Activated CD8-positive, alpha-beta T cell treated with anti-CD3 and anti-CD28 coated beads for 36 hours (primary cell): ENCODE measurements at regions not wholly inside any gene's neighbourhood (a gene's known extent, or its start where the extent isn't known, plus 50 kb on each side); places are given as distances from the start of the nearest gene placed in this dataset.

ENCODE experiments used
- ATAC-seq: fragments of 200-7000 bp; cut with Tn5 transposase; one replicate; pipeline ENCODE4 v1.10.0; 2021; ENCODE audit warnings: mild to moderate bottlenecking, moderate library complexity
- CTCF ChIA-PET: fragments of 350-600 bp; sonication (Branson Sonifier 250); formaldehyde crosslinking; loops from one replicate; lab custom pipeline; 2021; ENCODE audit warnings: antibody characterized with exemption; lab: Charles Lee
- POLR2A ChIA-PET: fragments of 350-600 bp; sonication (Branson Sonifier 250); formaldehyde crosslinking; loops from one replicate; lab custom pipeline; 2021; ENCODE audit warnings: antibody characterized with exemption; lab: Charles Lee
- DNase-seq: peaks from one replicate; pipeline ENCODE4 v3.0.0-alpha.2; 2020
- H3K27ac Mint-ChIP-seq: one replicate; pipeline ENCODE4 v1.8.0; 2021; ENCODE audit warnings: mild to moderate bottlenecking, mixed read lengths
- H3K27me3 Mint-ChIP-seq: one replicate; pipeline ENCODE4 v1.8.0; 2021; ENCODE audit warnings: mixed read lengths
- H3K36me3 Mint-ChIP-seq: one replicate; pipeline ENCODE4 v1.8.0; 2021; ENCODE audit warnings: low read depth, mixed read lengths
- H3K4me1 Mint-ChIP-seq: one replicate; pipeline ENCODE4 v1.8.0; 2021; ENCODE audit warnings: low read depth, mixed read lengths
- H3K4me3 Mint-ChIP-seq: one replicate; pipeline ENCODE4 v1.8.0; 2021; ENCODE audit warnings: mild to moderate bottlenecking, moderate library complexity, mixed read lengths
- H3K9me3 Mint-ChIP-seq: one replicate; pipeline ENCODE4 v1.8.0; 2021; ENCODE audit warnings: mixed read lengths
- CTCF ChIP-seq: fragments of 200-600 bp; IDR thresholded peaks from one replicate; pipeline ENCODE4 v1.8.0; 2022; ENCODE audit warnings: antibody characterized with exemption, mild to moderate bottlenecking
- intact Hi-C: fragments of 100-400 bp; cut with micrococcal nuclease; formaldehyde crosslinking; loops from one replicate; pipeline ENCODE4 v1.10.0; 2022

- Mint-ChIP-seq H3K4me1 (no peaks in the 10 kb centered on the region), H3K36me3 (no peaks in the 10 kb centered on the region), H3K9me3 (no peaks in the 10 kb centered on the region), H3K4me3 (no peak overlapping the region), H3K27ac (no peak overlapping the region), H3K27me3 (no peaks in the 10 kb centered on the region)
- ATAC-seq = no peak
- DNase-seq = no peak
- POLR2A ChIA-PET = no interaction called here
- intact Hi-C loops = no loop called here
- TF ChIP-seq CTCF = no peak
- CTCF ChIA-PET = no interaction called here
These were observed 163.8 kb upstream of the KLF4 start for GRCh38 chr9:107653263-107653821.

GRCh38 chr9:107650995-107651394 lies 161.4 kb upstream of the KLF4 start:
- DNase-seq (no peak), ATAC-seq (no peak)
- no peaks in the 10 kb centered on the region for H3K9me3 Mint-ChIP-seq
- intact Hi-C loops = no loop called here
- H3K4me1 Mint-ChIP-seq = no peaks in the 10 kb centered on the region
- TF ChIP-seq CTCF = no peak
- POLR2A ChIA-PET = no interaction called here
- H3K27me3 Mint-ChIP-seq = no peaks in the 10 kb centered on the region
- CTCF ChIA-PET = no interaction called here
- no peaks in the 10 kb centered on the region for H3K36me3 Mint-ChIP-seq
- H3K4me3 Mint-ChIP-seq = no peak overlapping the region
- H3K27ac Mint-ChIP-seq = no peak overlapping the region

GRCh38 chr9:107650321-107650720 lies 160.8 kb upstream of the KLF4 start:
- no peak for TF ChIP-seq CTCF
- Mint-ChIP-seq H3K4me3 (no peak overlapping the region), H3K9me3 (no peaks in the 10 kb centered on the region), H3K27me3 (no peaks in the 10 kb centered on the region), H3K36me3 (no peaks in the 10 kb centered on the region), H3K27ac (no peak overlapping the region), H3K4me1 (no peaks in the 10 kb centered on the region)
- intact Hi-C loops = no loop called here
- ATAC-seq (no peak), DNase-seq (no peak)
- POLR2A ChIA-PET = no interaction called here
- CTCF ChIA-PET = no interaction called here

- Mint-ChIP-seq H3K27ac (no peak overlapping the region), H3K36me3 (no peaks in the 10 kb centered on the region), H3K4me1 (no peaks in the 10 kb centered on the region), H3K4me3 (no peak overlapping the region), H3K27me3 (no peaks in the 10 kb centered on the region), H3K9me3 (no peaks in the 10 kb centered on the region)
- ChIA-PET POLR2A (no interaction called here), CTCF (no interaction called here)
- no peak for ATAC-seq
- no peak for DNase-seq
- intact Hi-C loops = loop anchor here (10.0 kb wide), 1 partner anchor 93 kb away; no protein-coding TSS in a partner anchor
- no peak for TF ChIP-seq CTCF
These were observed 158.7 kb upstream of the KLF4 start for GRCh38 chr9:107648153-107648715.

GRCh38 chr9:107647611-107648010 lies 158.0 kb upstream of the KLF4 start:
- DNase-seq (no peak), ATAC-seq (no peak)
- POLR2A ChIA-PET = no interaction called here
- peaks cover under 1% of the 10 kb centered on the region for H3K27me3 Mint-ChIP-seq
- no peak for TF ChIP-seq CTCF
- H3K4me1 Mint-ChIP-seq = no peaks in the 10 kb centered on the region
- H3K27ac Mint-ChIP-seq = no peak overlapping the region
- no peaks in the 10 kb centered on the region for H3K36me3 Mint-ChIP-seq
- intact Hi-C loops = loop anchor here (10.0 kb wide), 1 partner anchor 93 kb away; no protein-coding TSS in a partner anchor
- H3K9me3 Mint-ChIP-seq = no peaks in the 10 kb centered on the region
- H3K4me3 Mint-ChIP-seq = no peak overlapping the region
- CTCF ChIA-PET = no interaction called here
